Activated CD4-positive, alpha-beta T cell treated with anti-CD3 and anti-CD28 coated beads, Interleukin-2, amount 10 ng/mL, durations not matched to agents 24 days and 14 days (primary cell): ENCODE measurements at regions not wholly inside any gene's neighbourhood (a gene's known extent, or its start where the extent isn't known, plus 50 kb on each side); places are given as distances from the start of the nearest gene placed in this dataset.
A peak's percentile ranks its signal among the peaks of the same experiment; 100 is the strongest.

Experiments used
- DNase-seq: peaks from one replicate; pipeline ENCODE4 v3.0.0; 2022
- H3K27ac Mint-ChIP-seq: one replicate; pipeline ENCODE4 v1.8.0; 2022; ENCODE audit warnings: mild to moderate bottlenecking, mixed read lengths
- H3K27me3 Mint-ChIP-seq: one replicate; pipeline ENCODE4 v1.8.0; 2022; ENCODE audit warnings: mixed read lengths
- H3K36me3 Mint-ChIP-seq: one replicate; pipeline ENCODE4 v1.8.0; 2022; ENCODE audit warnings: low read depth, mild to moderate bottlenecking, mixed read lengths
- H3K4me1 Mint-ChIP-seq: one replicate; pipeline ENCODE4 v1.8.0; 2021; ENCODE audit warnings: mixed read lengths
- H3K4me3 Mint-ChIP-seq: one replicate; pipeline ENCODE4 v1.8.0; 2022; ENCODE audit warnings: mild to moderate bottlenecking, moderate library complexity, mixed read lengths
- H3K9me3 Mint-ChIP-seq: one replicate; pipeline ENCODE4 v1.8.0; 2021; ENCODE audit warnings: mixed read lengths
- intact Hi-C: fragments of 100-400 bp; cut with micrococcal nuclease; formaldehyde crosslinking; loops from one replicate; pipeline ENCODE4 v1.15.1; 2023

- Mint-ChIP-seq H3K9me3 (no peaks in the 10 kb centered on the region), H3K4me1 (no peaks in the 10 kb centered on the region), H3K27ac (no peak overlapping the region), H3K4me3 (no peak overlapping the region), H3K36me3 (no peaks in the 10 kb centered on the region), H3K27me3 (no peaks in the 10 kb centered on the region)
- intact Hi-C loops: no loop called here
- no peak for DNase-seq
Observed at GRCh38 chr1:72670902-72671301, 388.6 kb upstream of the NEGR1 start.

- Mint-ChIP-seq H3K36me3 (no peaks in the 10 kb centered on the region), H3K27me3 (no peaks in the 10 kb centered on the region), H3K27ac (no peak overlapping the region), H3K9me3 (no peaks in the 10 kb centered on the region), H3K4me3 (no peak overlapping the region), H3K4me1 (no peaks in the 10 kb centered on the region)
- intact Hi-C loops: no loop called here
- DNase-seq: no peak
Observed at GRCh38 chr1:72662918-72663317, 380.6 kb upstream of the NEGR1 start.

GRCh38 chr1:72650843-72651435 lies 368.6 kb upstream of the NEGR1 start:
- no peak overlapping the region for H3K4me3 Mint-ChIP-seq
- H3K9me3 Mint-ChIP-seq: no peaks in the 10 kb centered on the region
- no peak for DNase-seq
- no peaks in the 10 kb centered on the region for H3K4me1 Mint-ChIP-seq
- H3K27me3 Mint-ChIP-seq: no peaks in the 10 kb centered on the region
- H3K27ac Mint-ChIP-seq: no peak overlapping the region
- intact Hi-C loops: no loop called here
- H3K36me3 Mint-ChIP-seq: no peaks in the 10 kb centered on the region

- no peaks in the 10 kb centered on the region for H3K4me1 Mint-ChIP-seq
- H3K27ac Mint-ChIP-seq: no peak overlapping the region
- H3K4me3 Mint-ChIP-seq: no peak overlapping the region
- no peaks in the 10 kb centered on the region for H3K9me3 Mint-ChIP-seq
- DNase-seq: no peak
- intact Hi-C loops: no loop called here
- H3K27me3 Mint-ChIP-seq: no peaks in the 10 kb centered on the region
- no peaks in the 10 kb centered on the region for H3K36me3 Mint-ChIP-seq
Observed at GRCh38 chr1:72649991-72650390, 367.7 kb upstream of the NEGR1 start.

DNA sequence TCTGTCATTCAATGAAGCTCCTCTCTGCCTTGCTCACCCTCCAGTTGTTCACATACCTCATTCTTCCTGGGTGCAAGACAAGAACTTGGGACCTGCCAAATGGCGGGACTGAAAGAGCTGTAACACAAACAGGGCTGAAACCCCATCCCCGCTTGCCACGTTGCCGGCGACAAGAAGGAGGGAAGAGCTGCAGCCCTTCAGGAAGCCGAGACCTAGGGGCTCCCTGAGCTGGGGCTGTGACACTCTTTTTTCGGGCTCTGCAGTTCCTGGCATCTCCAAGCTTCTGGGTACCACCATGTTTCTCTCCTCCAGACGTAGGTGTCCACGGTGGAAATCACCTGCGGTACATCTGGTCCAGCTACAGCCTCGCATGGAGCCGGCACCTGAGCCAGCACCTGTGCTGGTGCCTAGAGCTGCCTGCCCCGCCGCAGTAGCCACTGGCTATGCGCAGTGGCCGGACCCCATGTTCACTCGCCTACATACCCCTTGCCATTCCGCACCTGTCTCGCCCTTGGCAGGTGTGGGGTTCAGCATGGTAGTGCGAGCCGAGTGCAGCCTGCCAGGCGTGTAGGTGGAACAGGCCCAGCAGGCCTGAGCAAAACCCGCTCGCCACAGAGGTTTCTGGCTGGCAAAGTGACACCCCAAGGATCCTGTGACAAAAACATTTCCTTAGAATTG lies 367.0 kb upstream of the NEGR1 start:
- Mint-ChIP-seq H3K9me3 (no peaks in the 10 kb centered on the region), H3K27me3 (no peaks in the 10 kb centered on the region), H3K27ac (no peak overlapping the region), H3K4me3 (no peak overlapping the region), H3K36me3 (no peaks in the 10 kb centered on the region), H3K4me1 (no peaks in the 10 kb centered on the region)
- intact Hi-C loops: no loop called here
- no peak for DNase-seq

- H3K27me3 Mint-ChIP-seq: no peaks in the 10 kb centered on the region
- no peaks in the 10 kb centered on the region for H3K9me3 Mint-ChIP-seq
- intact Hi-C loops: no loop called here
- no peaks in the 10 kb centered on the region for H3K4me1 Mint-ChIP-seq
- no peaks in the 10 kb centered on the region for H3K36me3 Mint-ChIP-seq
- no peak overlapping the region for H3K4me3 Mint-ChIP-seq
- H3K27ac Mint-ChIP-seq: no peak overlapping the region
- no peak for DNase-seq
Observed at GRCh38 chr1:72648465-72648864, 366.1 kb upstream of the NEGR1 start.

- H3K4me3 Mint-ChIP-seq: no peak overlapping the region
- H3K9me3 Mint-ChIP-seq: no peaks in the 10 kb centered on the region
- no peaks in the 10 kb centered on the region for H3K4me1 Mint-ChIP-seq
- no peak overlapping the region for H3K27ac Mint-ChIP-seq
- intact Hi-C loops: no loop called here
- no peaks in the 10 kb centered on the region for H3K36me3 Mint-ChIP-seq
- DNase-seq: no peak
- no peaks in the 10 kb centered on the region for H3K27me3 Mint-ChIP-seq
Observed at GRCh38 chr1:72643142-72643541, 360.8 kb upstream of the NEGR1 start.

GRCh38 chr1:72637593-72637992 lies 355.3 kb upstream of the NEGR1 start:
- H3K4me3 Mint-ChIP-seq: no peak overlapping the region
- H3K9me3 Mint-ChIP-seq: no peaks in the 10 kb centered on the region
- intact Hi-C loops: no loop called here
- DNase-seq: no peak
- H3K27me3 Mint-ChIP-seq: no peaks in the 10 kb centered on the region
- no peaks in the 10 kb centered on the region for H3K36me3 Mint-ChIP-seq
- H3K4me1 Mint-ChIP-seq: no peaks in the 10 kb centered on the region
- H3K27ac Mint-ChIP-seq: no peak overlapping the region

- Mint-ChIP-seq H3K27ac (no peak overlapping the region), H3K36me3 (no peaks in the 10 kb centered on the region), H3K9me3 (no peaks in the 10 kb centered on the region), H3K4me3 (no peak overlapping the region), H3K4me1 (no peaks in the 10 kb centered on the region), H3K27me3 (no peaks in the 10 kb centered on the region)
- DNase-seq: no peak
- intact Hi-C loops: no loop called here
Observed at GRCh38 chr1:72636631-72637030, 354.3 kb upstream of the NEGR1 start.

GRCh38 chr1:72635719-72636118 lies 353.4 kb upstream of the NEGR1 start:
- DNase-seq: no peak
- Mint-ChIP-seq H3K27me3 (no peaks in the 10 kb centered on the region), H3K4me3 (no peak overlapping the region), H3K4me1 (no peaks in the 10 kb centered on the region), H3K9me3 (no peaks in the 10 kb centered on the region), H3K27ac (no peak overlapping the region), H3K36me3 (no peaks in the 10 kb centered on the region)
- intact Hi-C loops: no loop called here

DNA sequence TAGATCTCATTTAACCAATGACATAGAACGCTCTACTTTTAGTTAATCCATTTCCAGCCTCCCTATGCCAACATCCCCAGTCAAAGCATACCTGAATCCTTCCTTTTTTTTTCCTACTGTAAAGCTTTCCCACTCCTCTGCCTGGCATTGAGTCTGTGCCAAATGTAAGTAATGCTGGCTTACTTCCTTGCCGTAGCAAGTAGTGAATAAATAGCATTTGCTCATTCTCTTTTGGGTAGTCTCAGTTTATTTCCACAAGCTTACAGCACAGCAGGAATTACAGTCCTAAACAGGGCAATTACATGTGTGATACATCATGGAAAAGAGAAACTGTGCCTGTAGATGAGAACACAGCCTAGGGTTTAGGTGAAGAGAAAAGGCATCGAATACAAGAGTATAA lies 352.6 kb upstream of the NEGR1 start:
- no peaks in the 10 kb centered on the region for H3K4me1 Mint-ChIP-seq
- H3K4me3 Mint-ChIP-seq: no peak overlapping the region
- H3K9me3 Mint-ChIP-seq: no peaks in the 10 kb centered on the region
- H3K27me3 Mint-ChIP-seq: no peaks in the 10 kb centered on the region
- H3K36me3 Mint-ChIP-seq: no peaks in the 10 kb centered on the region
- DNase-seq: no peak
- H3K27ac Mint-ChIP-seq: no peak overlapping the region
- intact Hi-C loops: no loop called here

- Mint-ChIP-seq H3K9me3 (no peaks in the 10 kb centered on the region), H3K36me3 (no peaks in the 10 kb centered on the region), H3K27ac (no peak overlapping the region), H3K4me3 (no peak overlapping the region), H3K4me1 (no peaks in the 10 kb centered on the region), H3K27me3 (no peaks in the 10 kb centered on the region)
- no peak for DNase-seq
- intact Hi-C loops: no loop called here
Observed at GRCh38 chr1:72631449-72631848, 349.1 kb upstream of the NEGR1 start.

- Mint-ChIP-seq H3K4me1 (no peaks in the 10 kb centered on the region), H3K27me3 (no peaks in the 10 kb centered on the region), H3K36me3 (no peaks in the 10 kb centered on the region), H3K4me3 (peak overlapping the region; percentile 8), H3K9me3 (no peaks in the 10 kb centered on the region), H3K27ac (no peak overlapping the region)
- intact Hi-C loops: no loop called here
- peak; percentile 54 for DNase-seq
Observed at GRCh38 chr1:72623299-72623708, 341.0 kb upstream of the NEGR1 start.

GRCh38 chr1:72620453-72620852 lies 338.1 kb upstream of the NEGR1 start:
- H3K9me3 Mint-ChIP-seq: no peaks in the 10 kb centered on the region
- no peak overlapping the region for H3K4me3 Mint-ChIP-seq
- no peak for DNase-seq
- H3K36me3 Mint-ChIP-seq: no peaks in the 10 kb centered on the region
- intact Hi-C loops: no loop called here
- no peak overlapping the region for H3K27ac Mint-ChIP-seq
- H3K27me3 Mint-ChIP-seq: no peaks in the 10 kb centered on the region
- no peaks in the 10 kb centered on the region for H3K4me1 Mint-ChIP-seq

- intact Hi-C loops: no loop called here
- no peaks in the 10 kb centered on the region for H3K27me3 Mint-ChIP-seq
- H3K27ac Mint-ChIP-seq: no peak overlapping the region
- DNase-seq: no peak
- H3K4me3 Mint-ChIP-seq: no peak overlapping the region
- H3K4me1 Mint-ChIP-seq: no peaks in the 10 kb centered on the region
- H3K9me3 Mint-ChIP-seq: no peaks in the 10 kb centered on the region
- no peaks in the 10 kb centered on the region for H3K36me3 Mint-ChIP-seq
Observed at GRCh38 chr1:72606216-72606810, 324.0 kb upstream of the NEGR1 start.
